T-helper 2 cell treated with Interferon-gamma antibody and Interleukin-4, amounts not matched to agents 5 μg/mL and 100 μg/mL, for 36 hours (primary cell): ENCODE measurements at regions not wholly inside any gene's neighbourhood (a gene's known extent, or its start where the extent isn't known, plus 50 kb on each side); places are given as distances from the start of the nearest gene placed in this dataset.
"Not testable (repeated sequence)": the region's sequence is repeated elsewhere in the genome, so short reads cannot be mapped to it uniquely, and the experiment has no call there.

Experiments used
- DNase-seq: peaks from one replicate; pipeline ENCODE4 v3.0.0; 2021; ENCODE audit warnings: low spot score
- H3K27ac Mint-ChIP-seq: one replicate; pipeline ENCODE4 v1.8.0; 2021; ENCODE audit warnings: mild to moderate bottlenecking, mixed read lengths
- H3K27me3 Mint-ChIP-seq: one replicate; pipeline ENCODE4 v1.8.0; 2021; ENCODE audit warnings: low read depth, mixed read lengths
- H3K36me3 Mint-ChIP-seq: one replicate; pipeline ENCODE4 v1.8.0; 2021; ENCODE audit warnings: low read depth, mixed read lengths
- H3K4me1 Mint-ChIP-seq: one replicate; pipeline ENCODE4 v1.8.0; 2021; ENCODE audit warnings: low read depth, mixed read lengths
- H3K4me3 Mint-ChIP-seq: one replicate; pipeline ENCODE4 v1.8.0; 2022; ENCODE audit warnings: mild to moderate bottlenecking, moderate library complexity, mixed read lengths
- H3K9me3 Mint-ChIP-seq: one replicate; pipeline ENCODE4 v1.8.0; 2021; ENCODE audit warnings: mixed read lengths

DNA sequence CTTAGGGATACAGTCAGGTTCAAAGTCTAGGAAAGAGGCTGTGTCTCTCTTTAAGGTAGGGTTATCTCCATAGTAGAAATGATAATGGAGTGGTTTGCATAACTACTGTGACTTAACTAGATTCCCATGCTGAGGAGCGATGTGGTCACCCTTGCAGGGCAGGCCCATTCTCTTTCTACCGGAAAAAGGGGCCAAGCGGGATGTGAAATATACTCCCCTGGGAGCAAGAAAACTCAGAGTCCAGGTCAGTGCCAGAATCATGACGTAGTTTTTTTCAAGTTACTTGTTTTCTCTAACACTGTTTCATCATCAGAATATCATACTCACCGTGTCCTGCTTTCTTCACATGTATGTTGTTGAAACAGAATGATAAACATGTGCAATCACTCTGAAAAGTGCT is 649.0 kb upstream of the ANKRD30A start:
- DNase-seq = no peak
- Mint-ChIP-seq H3K4me3 (no peak overlapping the region), H3K4me1 (no peaks in the 10 kb centered on the region), H3K27ac (no peak overlapping the region), H3K36me3 (no peaks in the 10 kb centered on the region), H3K9me3 (peaks cover 19% of the 10 kb centered on the region), H3K27me3 (no peaks in the 10 kb centered on the region)

DNA sequence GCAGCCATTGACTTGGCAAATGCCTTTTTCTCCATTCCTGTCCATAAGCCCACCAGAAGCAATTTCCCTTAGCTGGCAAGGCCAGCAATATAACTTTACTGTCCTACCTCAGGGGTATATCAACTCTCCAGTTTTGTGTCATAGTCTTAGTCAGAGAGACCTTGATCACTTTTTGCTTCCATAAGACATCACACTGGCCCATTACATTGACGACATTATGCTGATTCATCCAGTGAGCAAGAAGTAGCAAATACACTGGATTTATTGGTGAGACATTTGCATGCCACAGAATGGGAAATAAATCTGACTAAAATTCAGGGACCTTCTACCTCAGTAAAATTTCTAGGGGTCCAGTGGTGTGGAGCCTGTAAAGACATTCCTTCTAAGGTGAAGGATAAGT is 649.7 kb upstream of the ANKRD30A start:
- no peak overlapping the region for H3K27ac Mint-ChIP-seq
- H3K27me3 Mint-ChIP-seq = no peaks in the 10 kb centered on the region
- no peak for DNase-seq
- H3K9me3 Mint-ChIP-seq = peaks cover 19% of the 10 kb centered on the region
- no peaks in the 10 kb centered on the region for H3K4me1 Mint-ChIP-seq
- H3K4me3 Mint-ChIP-seq = no peak overlapping the region
- H3K36me3 Mint-ChIP-seq = no peaks in the 10 kb centered on the region

DNA sequence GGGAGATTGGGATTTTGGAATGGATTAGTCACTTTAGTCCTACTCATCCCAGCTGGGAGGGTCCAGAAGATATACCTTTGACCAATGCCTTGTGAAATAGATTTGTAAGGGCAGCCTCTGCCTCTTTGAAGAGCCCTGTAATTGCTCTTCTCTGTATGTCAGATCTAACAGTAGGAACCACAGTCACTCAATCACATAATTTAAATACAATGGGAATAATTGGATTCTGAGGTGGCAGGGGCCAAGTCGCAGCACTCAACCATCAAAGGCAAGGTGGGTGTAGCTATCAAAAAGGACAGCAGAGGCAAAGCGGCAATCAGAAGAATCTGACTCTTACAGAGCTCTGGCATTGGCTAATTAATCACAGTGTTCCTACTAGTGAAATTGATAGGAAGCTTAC is 650.9 kb upstream of the ANKRD30A start:
- DNase-seq = no peak
- Mint-ChIP-seq H3K4me1 (no peaks in the 10 kb centered on the region), H3K9me3 (peaks cover 15% of the 10 kb centered on the region), H3K27ac (no peak overlapping the region), H3K4me3 (no peak overlapping the region), H3K27me3 (no peaks in the 10 kb centered on the region), H3K36me3 (no peaks in the 10 kb centered on the region)

DNA sequence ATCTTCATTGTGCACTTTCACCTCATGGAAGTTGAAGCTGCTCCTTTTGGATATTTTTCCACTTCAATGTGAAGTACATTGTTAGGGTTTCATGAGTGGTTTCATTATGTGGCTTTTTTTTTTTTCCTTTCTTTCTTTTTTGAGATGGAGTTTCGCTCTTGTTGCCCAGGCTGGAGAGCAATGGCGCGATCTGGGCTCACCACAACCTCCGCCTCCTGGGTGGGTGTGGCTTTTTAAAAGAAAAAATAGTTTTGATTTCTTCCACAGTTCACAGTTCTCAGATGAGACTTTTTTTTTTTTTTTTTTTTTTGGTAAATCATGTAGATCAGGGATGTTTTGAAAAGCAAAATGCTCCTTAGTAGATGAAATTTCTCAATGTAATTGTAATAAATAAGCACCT is 652.3 kb upstream of the ANKRD30A start:
- H3K27ac Mint-ChIP-seq = no peak overlapping the region
- no peaks in the 10 kb centered on the region for H3K36me3 Mint-ChIP-seq
- H3K27me3 Mint-ChIP-seq = no peaks in the 10 kb centered on the region
- peaks cover 11% of the 10 kb centered on the region for H3K9me3 Mint-ChIP-seq
- no peak for DNase-seq
- H3K4me3 Mint-ChIP-seq = no peak overlapping the region
- H3K4me1 Mint-ChIP-seq = no peaks in the 10 kb centered on the region

DNA sequence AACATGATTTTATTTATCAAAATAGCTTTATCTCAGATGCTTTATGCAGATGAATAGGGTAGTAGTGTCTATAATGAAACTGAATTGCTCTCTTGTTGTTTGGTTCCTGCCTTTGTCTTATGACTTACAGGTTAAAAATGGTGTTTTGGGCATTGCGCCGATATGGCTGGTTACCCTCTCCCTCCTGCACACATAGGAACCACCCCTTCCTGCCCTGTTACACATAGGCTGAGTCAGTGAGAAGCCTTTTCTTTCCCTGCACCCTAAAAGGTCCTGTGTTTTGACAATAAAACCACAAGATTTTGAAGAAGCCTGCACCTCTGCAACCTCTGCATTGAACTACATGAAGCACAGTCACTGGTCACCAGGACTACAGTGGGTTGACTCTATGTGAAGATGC is 655.8 kb upstream of the ANKRD30A start:
- Mint-ChIP-seq H3K4me1 (no peaks in the 10 kb centered on the region), H3K27ac (no peak overlapping the region), H3K27me3 (no peaks in the 10 kb centered on the region), H3K9me3 (peaks cover 22% of the 10 kb centered on the region), H3K4me3 (no peak overlapping the region), H3K36me3 (no peaks in the 10 kb centered on the region)
- DNase-seq = no peak

DNA sequence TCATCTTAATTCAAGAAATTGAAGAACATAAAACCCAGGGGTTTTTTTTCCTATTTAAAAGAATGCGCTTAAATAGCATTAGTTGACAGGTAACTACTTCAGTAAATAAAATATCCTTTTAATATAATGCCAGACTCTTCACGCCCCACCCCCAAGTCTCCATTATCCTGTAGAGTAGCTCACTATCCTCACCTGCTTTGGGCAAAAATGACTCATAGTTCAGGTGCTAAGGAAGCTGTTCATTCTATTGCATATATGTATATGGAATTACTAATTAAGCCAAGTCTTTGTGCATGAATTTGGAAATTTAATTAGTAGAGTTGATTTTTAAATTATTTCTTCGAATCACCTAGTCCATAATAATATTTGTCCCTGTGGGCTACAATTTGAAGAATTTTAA is 656.8 kb upstream of the ANKRD30A start:
- Mint-ChIP-seq H3K27ac (no peak overlapping the region), H3K4me3 (no peak overlapping the region), H3K4me1 (no peaks in the 10 kb centered on the region), H3K36me3 (no peaks in the 10 kb centered on the region), H3K27me3 (no peaks in the 10 kb centered on the region), H3K9me3 (peaks cover 21% of the 10 kb centered on the region)
- DNase-seq = no peak

DNA sequence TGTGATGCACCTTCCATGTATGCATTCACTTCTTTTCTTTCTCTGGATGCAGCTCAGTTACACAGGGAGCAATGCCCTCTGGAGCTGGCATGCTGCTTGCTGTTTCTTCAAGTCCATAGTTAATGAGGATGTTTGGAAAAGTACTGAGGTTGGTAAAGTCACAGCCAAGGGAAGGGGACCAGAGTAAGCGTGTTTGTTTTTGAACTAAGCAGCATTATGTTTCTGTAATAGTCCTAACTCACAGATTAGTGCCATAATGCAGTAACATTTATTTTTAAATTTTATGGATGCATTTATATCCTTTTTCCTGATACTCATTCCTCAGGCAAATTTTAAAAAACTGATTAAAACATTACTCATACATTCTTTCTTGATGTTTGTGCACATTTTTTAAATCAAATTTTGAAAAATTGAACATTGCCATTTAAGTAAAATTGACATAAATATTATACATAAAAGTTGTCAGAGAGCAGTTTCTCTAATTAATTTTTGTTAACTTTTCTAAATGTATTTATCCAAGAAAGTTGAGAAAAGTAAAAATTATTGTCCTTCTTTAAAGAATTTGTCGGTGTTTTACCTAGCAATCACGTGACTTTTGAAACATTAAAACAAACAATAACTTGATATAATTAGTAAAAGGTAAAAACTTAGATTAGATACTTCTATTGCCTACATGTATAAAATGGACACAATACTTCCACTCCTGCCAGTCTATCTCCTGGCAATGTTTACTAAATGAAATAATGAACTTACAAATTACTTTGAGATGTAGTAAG is 659.6 kb upstream of the ANKRD30A start:
- Mint-ChIP-seq H3K9me3 (peaks cover 38% of the 10 kb centered on the region), H3K4me1 (no peaks in the 10 kb centered on the region), H3K4me3 (no peak overlapping the region), H3K27ac (no peak overlapping the region), H3K36me3 (no peaks in the 10 kb centered on the region), H3K27me3 (no peaks in the 10 kb centered on the region)
- DNase-seq = no peak

DNA sequence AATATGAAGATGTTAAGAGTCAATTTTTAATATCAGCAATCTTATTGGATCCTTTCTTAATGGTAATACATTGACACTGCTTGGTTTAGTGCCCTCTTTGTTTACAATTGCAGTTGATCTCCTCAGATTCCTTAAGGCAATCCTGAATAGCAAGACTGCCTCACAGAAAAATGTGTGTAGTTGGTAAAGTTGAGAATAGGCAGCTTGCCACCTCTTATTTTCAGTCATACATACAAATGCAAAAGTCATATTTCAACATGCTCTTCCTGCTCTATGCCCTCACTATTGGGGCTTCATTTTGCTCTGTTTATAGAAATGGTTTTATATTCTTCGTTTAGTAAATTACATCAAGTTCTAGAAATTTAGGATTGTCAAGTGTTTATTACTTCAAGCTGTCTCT is 661.1 kb upstream of the ANKRD30A start:
- H3K4me3 Mint-ChIP-seq = no peak overlapping the region
- H3K27ac Mint-ChIP-seq = no peak overlapping the region
- peaks cover 44% of the 10 kb centered on the region for H3K9me3 Mint-ChIP-seq
- no peaks in the 10 kb centered on the region for H3K36me3 Mint-ChIP-seq
- H3K4me1 Mint-ChIP-seq = no peaks in the 10 kb centered on the region
- H3K27me3 Mint-ChIP-seq = no peaks in the 10 kb centered on the region
- DNase-seq = no peak

DNA sequence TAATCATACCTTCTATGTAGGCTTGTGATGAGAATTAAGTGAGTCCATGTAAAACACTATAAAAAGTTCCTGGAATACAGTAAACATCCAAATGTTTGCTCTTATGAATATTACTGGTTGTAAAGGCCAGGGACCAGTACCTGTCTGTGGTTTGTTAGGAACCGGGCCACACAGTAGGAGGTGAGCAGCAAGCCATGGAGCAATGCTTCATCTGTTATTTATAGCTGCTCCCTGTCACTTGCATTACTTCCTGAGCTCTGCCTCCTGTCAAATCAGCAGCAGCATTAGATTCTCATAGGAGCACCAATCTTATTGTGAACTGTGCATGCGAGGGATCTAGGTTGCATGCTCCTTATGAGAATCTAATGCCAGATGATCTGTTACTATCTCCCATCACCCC is 662.0 kb upstream of the ANKRD30A start:
- Mint-ChIP-seq H3K27ac (no peak overlapping the region), H3K4me1 (no peaks in the 10 kb centered on the region), H3K9me3 (peaks cover 48% of the 10 kb centered on the region), H3K36me3 (no peaks in the 10 kb centered on the region), H3K4me3 (no peak overlapping the region), H3K27me3 (no peaks in the 10 kb centered on the region)
- no peak for DNase-seq

DNA sequence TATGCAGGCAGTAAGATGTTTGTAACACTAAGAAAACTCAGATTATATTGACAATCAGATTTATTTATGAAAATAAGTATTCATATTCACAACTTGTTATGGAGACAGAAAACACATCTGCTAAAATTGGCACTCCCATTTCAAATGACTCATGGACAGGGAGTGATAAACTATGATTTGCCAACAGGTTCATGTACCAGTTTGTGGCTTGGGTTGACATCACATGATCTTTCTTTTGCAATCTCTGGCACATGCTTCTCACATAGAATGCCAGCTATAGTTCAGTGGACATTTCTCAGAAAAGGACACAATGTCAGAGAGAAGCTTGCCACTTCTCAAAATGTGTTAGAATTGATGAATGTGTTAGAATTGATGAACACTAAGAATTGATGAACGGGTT is 663.2 kb upstream of the ANKRD30A start:
- H3K4me3 Mint-ChIP-seq = no peak overlapping the region
- no peak for DNase-seq
- no peaks in the 10 kb centered on the region for H3K4me1 Mint-ChIP-seq
- no peak overlapping the region for H3K27ac Mint-ChIP-seq
- H3K27me3 Mint-ChIP-seq = no peaks in the 10 kb centered on the region
- H3K9me3 Mint-ChIP-seq = peaks cover 58% of the 10 kb centered on the region
- no peaks in the 10 kb centered on the region for H3K36me3 Mint-ChIP-seq

DNA sequence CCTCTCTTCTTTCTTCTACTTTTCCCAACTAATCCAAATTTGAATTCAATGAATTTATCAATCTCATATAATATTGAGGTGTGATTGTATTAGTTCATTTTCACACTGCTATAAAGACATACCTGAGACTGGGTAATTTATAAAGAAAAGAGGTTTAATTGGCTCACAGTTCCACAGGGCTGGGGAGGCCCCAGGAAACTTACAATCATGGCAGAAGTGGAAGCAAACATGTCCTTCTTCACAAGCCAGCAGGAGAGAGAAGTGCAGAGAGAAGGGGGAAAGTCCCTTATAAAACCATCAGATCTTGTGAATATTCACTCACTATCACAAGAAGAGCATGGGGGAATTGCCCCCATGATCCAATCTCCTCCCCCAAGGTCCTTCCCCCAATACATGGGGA is 667.0 kb upstream of the ANKRD30A start:
- not testable (repeated sequence) for H3K4me3 Mint-ChIP-seq, H3K4me1 Mint-ChIP-seq, H3K27me3 Mint-ChIP-seq, H3K27ac Mint-ChIP-seq, DNase-seq, H3K36me3 Mint-ChIP-seq
- peaks cover 37% of the 10 kb centered on the region for H3K9me3 Mint-ChIP-seq

DNA sequence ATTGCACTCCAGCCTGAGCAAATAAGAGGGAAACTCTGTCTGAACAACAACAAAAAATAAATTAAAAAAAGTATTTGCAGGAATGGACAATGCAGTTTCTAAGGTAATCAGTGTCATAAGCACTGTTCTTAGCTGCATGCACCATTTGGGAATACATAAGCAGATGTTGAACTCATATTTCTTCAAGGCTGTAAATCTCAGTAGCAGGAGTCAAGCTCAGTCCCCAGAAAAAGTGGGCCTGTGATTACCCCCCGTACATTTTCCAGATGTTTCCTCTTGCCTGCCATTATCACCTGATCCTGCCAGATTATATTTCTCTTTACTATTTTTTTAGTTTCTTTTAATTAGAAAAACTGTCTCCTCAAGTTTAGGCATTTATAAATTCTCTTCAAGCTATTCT is 667.6 kb upstream of the ANKRD30A start:
- H3K27ac Mint-ChIP-seq = no peak overlapping the region
- no peaks in the 10 kb centered on the region for H3K27me3 Mint-ChIP-seq
- no peak overlapping the region for H3K4me3 Mint-ChIP-seq
- no peak for DNase-seq
- no peaks in the 10 kb centered on the region for H3K4me1 Mint-ChIP-seq
- H3K9me3 Mint-ChIP-seq = peaks cover 33% of the 10 kb centered on the region
- H3K36me3 Mint-ChIP-seq = no peaks in the 10 kb centered on the region

DNA sequence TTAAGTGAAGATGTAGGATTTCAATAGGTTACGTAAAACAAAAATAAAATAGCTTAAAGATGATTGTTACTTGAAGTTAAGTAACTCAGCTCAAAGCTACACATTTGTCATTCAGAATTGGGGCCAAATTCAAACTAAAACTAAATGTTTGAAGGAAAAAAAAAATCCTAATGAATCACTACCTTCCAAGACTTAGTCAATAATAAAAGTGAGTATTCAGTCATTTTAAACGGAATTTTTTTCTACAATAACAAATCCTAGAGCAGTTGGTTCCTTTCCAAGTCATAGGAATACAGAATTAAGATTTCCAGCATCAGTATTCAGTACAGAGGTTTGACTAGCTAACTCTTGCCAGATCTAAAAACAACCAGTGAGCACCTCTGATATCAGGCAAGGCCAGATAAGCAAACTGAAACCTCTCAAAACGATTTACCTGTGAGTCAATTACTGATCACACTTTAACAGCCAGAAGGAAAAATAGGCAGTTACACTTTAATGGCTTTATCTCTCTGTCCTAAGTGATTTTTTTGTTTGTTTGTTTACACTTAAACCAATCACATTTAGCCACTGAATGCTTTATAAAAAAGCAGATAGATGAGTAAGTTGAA is 669.8 kb upstream of the ANKRD30A start:
- peaks cover 25% of the 10 kb centered on the region for H3K9me3 Mint-ChIP-seq
- H3K4me1 Mint-ChIP-seq = no peaks in the 10 kb centered on the region
- no peak overlapping the region for H3K27ac Mint-ChIP-seq
- DNase-seq = no peak
- H3K36me3 Mint-ChIP-seq = no peaks in the 10 kb centered on the region
- H3K27me3 Mint-ChIP-seq = no peaks in the 10 kb centered on the region
- no peak overlapping the region for H3K4me3 Mint-ChIP-seq

DNA sequence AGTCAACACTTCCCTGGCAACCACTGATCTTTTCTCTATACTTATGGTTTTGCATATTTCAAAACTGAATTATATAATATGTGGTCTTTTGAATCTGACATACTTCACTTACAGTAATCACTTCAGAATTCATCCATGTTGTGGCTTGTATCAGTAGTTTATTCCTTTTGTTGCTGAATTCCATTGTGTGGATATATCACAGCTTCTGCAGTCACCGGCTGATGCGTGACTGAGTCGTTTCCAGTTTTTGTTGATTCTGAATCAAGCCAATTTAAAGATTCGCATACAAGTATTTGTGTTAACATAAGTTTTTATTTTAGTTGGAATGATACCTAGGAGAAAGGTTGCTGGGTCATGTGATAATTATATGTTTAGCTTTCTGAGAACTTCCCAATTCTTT is 672.5 kb upstream of the ANKRD30A start:
- DNase-seq = no peak
- Mint-ChIP-seq H3K4me1 (no peaks in the 10 kb centered on the region), H3K27ac (no peak overlapping the region), H3K36me3 (no peaks in the 10 kb centered on the region), H3K27me3 (no peaks in the 10 kb centered on the region), H3K9me3 (peaks cover 28% of the 10 kb centered on the region), H3K4me3 (no peak overlapping the region)
